Keratinocyte (primary cell): ENCODE measurements at regions not wholly inside any gene's neighbourhood (a gene's known extent, or its start where the extent isn't known, plus 50 kb on each side); places are given as distances from the start of the nearest gene placed in this dataset.

ENCODE experiments used
- DNase-seq: peaks from one replicate; pipeline ENCODE4 v3.0.0-alpha.2; 2011; ENCODE audit warnings: low read depth, missing footprints, low spot score
- FAIRE-seq: peaks from 2 replicates; lab custom pipeline; 2011; peaks lifted over from hg19 to GRCh38; lab: Jason Lieb, UNC
- H2AFZ ChIP-seq: 2 replicates; pipeline ENCODE4 v1.6.0; 2012; ENCODE audit warnings: low read length, control low read depth, inconsistent platforms; ENCODE audit not compliant: control insufficient read depth
- H3K27ac ChIP-seq: 2 replicates; pipeline ENCODE4 v1.5.1; 2011; ENCODE audit warnings: low read length; ENCODE audit not compliant: control insufficient read depth, insufficient read depth
- H3K27me3 ChIP-seq: 3 replicates; pipeline ENCODE4 v1.6.0; 2011; ENCODE audit warnings: low read length; ENCODE audit not compliant: control insufficient read depth, insufficient read depth; ENCODE audit errors: extremely low read depth
- H3K36me3 ChIP-seq, 2 experiments: 2 replicates in 1 of 2; 3 replicates in 1 of 2; pipeline ENCODE4 v1.5.1; 2011; ENCODE audit warnings: low read length in 2 of 2, mild to moderate bottlenecking in 1 of 2; ENCODE audit not compliant: control insufficient read depth in 2 of 2, insufficient read depth in 2 of 2; ENCODE audit errors: extremely low read depth in 1 of 2
- H3K4me1 ChIP-seq: 3 replicates; pipeline ENCODE4 v1.5.1; 2011; ENCODE audit warnings: low read length; ENCODE audit not compliant: control insufficient read depth, insufficient read depth; ENCODE audit errors: extremely low read depth
- H3K4me2 ChIP-seq: 3 replicates; pipeline ENCODE4 v1.6.0; 2011; ENCODE audit warnings: low read depth, low read length; ENCODE audit not compliant: control insufficient read depth, insufficient read depth; ENCODE audit errors: extremely low read depth
- H3K4me3 ChIP-seq, 3 experiments: fragments of 200-600 bp in 1 of 3; sonication (generic) in 1 of 3; 2 replicates in 2 of 3; 3 replicates in 1 of 3; pipeline ENCODE4 v1.5.1; 2011 to 2016; ENCODE audit warnings: low read length in 3 of 3, mild to moderate bottlenecking in 3 of 3, control low read depth in 2 of 3, inconsistent platforms in 1 of 3, low read depth in 1 of 3, mixed read lengths in 1 of 3, mixed run types in 1 of 3, moderate library complexity in 1 of 3; ENCODE audit not compliant: control insufficient read depth in 2 of 3, insufficient read depth in 2 of 3; ENCODE audit errors: extremely low read depth in 1 of 3
- H3K79me2 ChIP-seq: 2 replicates; pipeline ENCODE4 v1.6.0; 2012; ENCODE audit warnings: low read length; ENCODE audit not compliant: control insufficient read depth, insufficient read depth
- H3K9ac ChIP-seq: 3 replicates; pipeline ENCODE4 v1.6.0; 2011; ENCODE audit warnings: low read length; ENCODE audit not compliant: control insufficient read depth, insufficient read depth; ENCODE audit errors: extremely low read depth
- H3K9me1 ChIP-seq: 3 replicates; pipeline ENCODE4 v1.6.0; 2011; ENCODE audit warnings: low read length; ENCODE audit not compliant: control insufficient read depth, insufficient read depth; ENCODE audit errors: extremely low read depth
- H3K9me3 ChIP-seq: 2 replicates; pipeline ENCODE4 v1.5.1; 2012; ENCODE audit warnings: low read depth, low read length; ENCODE audit not compliant: control insufficient read depth
- H4K20me1 ChIP-seq: 3 replicates; pipeline ENCODE4 v1.6.0; 2011; ENCODE audit warnings: low read length; ENCODE audit not compliant: control insufficient read depth, insufficient read depth; ENCODE audit errors: extremely low read depth
- EZH2 ChIP-seq: IDR thresholded peaks from one replicate; pipeline ENCODE4 v1.6.1; 2012; ENCODE audit warnings: inconsistent platforms, mild to moderate bottlenecking, low read length, moderate library complexity
- dilution Hi-C: fragments of 300-500 bp; cut with MboI; formaldehyde crosslinking; loops from one replicate; pipeline ENCODE4 v1.7.0; 2020; ENCODE audit warnings: low sequenced_read_pairs; ENCODE audit not compliant: extremely low pct_ligation_motif_present
- TF ChIP-seq, protein P1 (sequence below), 3 experiments: IDR thresholded peaks in 1 of 3; conservative IDR thresholded peaks in 1 of 3; optimal IDR thresholded peaks in 1 of 3; 2 replicates in 2 of 3; 3 replicates in 1 of 3; pipeline versions ENCODE3 to v1.5.1; 2011; ENCODE audit warnings: low read length in 3 of 3, mild to moderate bottlenecking in 3 of 3, moderate library complexity in 2 of 3, control low read depth in 1 of 3, inconsistent platforms in 1 of 3; ENCODE audit not compliant: insufficient read depth in 2 of 3; ENCODE audit errors: extremely low read depth in 1 of 3

DNA sequence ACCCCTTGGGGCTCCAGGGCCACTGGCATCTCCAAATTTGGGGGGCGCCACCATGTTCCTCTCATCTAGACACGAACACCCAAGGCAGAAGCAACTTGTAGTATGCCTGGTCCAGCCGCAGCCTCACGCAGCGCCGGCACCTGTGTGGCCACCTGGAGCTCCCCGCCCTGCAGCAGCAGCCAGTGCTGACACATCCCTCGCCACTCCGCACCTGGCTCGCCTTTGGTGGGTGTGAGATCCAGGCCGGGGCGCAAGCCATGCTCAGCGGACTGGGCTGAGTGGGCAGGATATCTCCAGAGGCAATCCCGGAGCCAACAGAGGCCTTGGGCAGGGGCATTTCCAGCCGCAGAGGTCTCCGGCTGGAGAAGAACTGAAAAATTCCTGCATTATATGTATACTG, 1563.7 kb downstream of the NCAM2 start:
- no peaks in the 10 kb centered on the region for H3K9me1 ChIP-seq
- no peak overlapping the region for H3K4me2 ChIP-seq
- dilution Hi-C loops = no loop called here
- no peak overlapping the region for H2AFZ ChIP-seq
- TF ChIP-seq, protein P1, sequence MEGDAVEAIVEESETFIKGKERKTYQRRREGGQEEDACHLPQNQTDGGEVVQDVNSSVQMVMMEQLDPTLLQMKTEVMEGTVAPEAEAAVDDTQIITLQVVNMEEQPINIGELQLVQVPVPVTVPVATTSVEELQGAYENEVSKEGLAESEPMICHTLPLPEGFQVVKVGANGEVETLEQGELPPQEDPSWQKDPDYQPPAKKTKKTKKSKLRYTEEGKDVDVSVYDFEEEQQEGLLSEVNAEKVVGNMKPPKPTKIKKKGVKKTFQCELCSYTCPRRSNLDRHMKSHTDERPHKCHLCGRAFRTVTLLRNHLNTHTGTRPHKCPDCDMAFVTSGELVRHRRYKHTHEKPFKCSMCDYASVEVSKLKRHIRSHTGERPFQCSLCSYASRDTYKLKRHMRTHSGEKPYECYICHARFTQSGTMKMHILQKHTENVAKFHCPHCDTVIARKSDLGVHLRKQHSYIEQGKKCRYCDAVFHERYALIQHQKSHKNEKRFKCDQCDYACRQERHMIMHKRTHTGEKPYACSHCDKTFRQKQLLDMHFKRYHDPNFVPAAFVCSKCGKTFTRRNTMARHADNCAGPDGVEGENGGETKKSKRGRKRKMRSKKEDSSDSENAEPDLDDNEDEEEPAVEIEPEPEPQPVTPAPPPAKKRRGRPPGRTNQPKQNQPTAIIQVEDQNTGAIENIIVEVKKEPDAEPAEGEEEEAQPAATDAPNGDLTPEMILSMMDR (optimal IDR thresholded peaks at IDR 0.05 in 1 of 3, IDR thresholded peaks at IDR 0.05 in 1 of 3, conservative IDR thresholded peaks at IDR 0.05 in 1 of 3; ENCODE audit: extremely low read depth in 1 of 3, insufficient read depth in 2 of 3, low read length in 3 of 3) = no peak
- no peak for TF ChIP-seq EZH2
- FAIRE-seq (no peak), DNase-seq (no peak)
- no peaks in the 10 kb centered on the region for H3K79me2 ChIP-seq
- H3K27ac ChIP-seq = no peak overlapping the region
- no peak overlapping the region for H3K9ac ChIP-seq
- no peaks in the 10 kb centered on the region for H3K36me3 ChIP-seq
- H3K4me1 ChIP-seq = no peaks in the 10 kb centered on the region
- no peak overlapping the region for H3K4me3 ChIP-seq
- H3K9me3 ChIP-seq = peaks cover 4% of the 10 kb centered on the region
- H4K20me1 ChIP-seq = no peaks in the 10 kb centered on the region
- no peaks in the 10 kb centered on the region for H3K27me3 ChIP-seq

DNA sequence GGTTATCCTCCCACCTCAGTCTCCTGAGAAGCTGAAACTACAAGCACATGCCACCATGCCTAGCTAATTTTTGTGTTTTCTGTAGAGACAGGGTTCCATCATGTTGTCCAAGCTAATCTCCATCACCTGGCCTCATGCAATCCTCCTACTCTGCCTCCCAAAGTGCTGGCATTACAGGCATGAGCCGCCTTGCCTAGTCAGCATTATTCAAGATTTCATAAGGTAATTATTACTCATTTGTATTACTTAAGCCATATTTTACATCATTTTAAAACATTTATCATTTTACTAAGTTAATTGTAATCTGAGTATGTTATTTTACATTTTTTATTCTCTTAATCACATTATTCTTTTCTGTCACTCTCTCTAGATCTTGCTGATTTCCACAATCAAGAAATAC, 1575.6 kb downstream of the NCAM2 start:
- H3K4me1 ChIP-seq = no peaks in the 10 kb centered on the region
- H3K36me3 ChIP-seq = no peaks in the 10 kb centered on the region
- TF ChIP-seq EZH2 = no peak
- TF ChIP-seq, protein P1 (optimal IDR thresholded peaks at IDR 0.05 in 1 of 3, IDR thresholded peaks at IDR 0.05 in 1 of 3, conservative IDR thresholded peaks at IDR 0.05 in 1 of 3; ENCODE audit: extremely low read depth in 1 of 3, insufficient read depth in 2 of 3, low read length in 3 of 3) = no peak
- dilution Hi-C loops = no loop called here
- FAIRE-seq = no peak
- H3K4me3 ChIP-seq = no peak overlapping the region
- no peaks in the 10 kb centered on the region for H3K9me3 ChIP-seq
- no peak overlapping the region for H3K27ac ChIP-seq
- no peak overlapping the region for H2AFZ ChIP-seq
- no peaks in the 10 kb centered on the region for H3K27me3 ChIP-seq
- no peaks in the 10 kb centered on the region for H4K20me1 ChIP-seq
- DNase-seq = no peak
- H3K9ac ChIP-seq = no peak overlapping the region
- H3K9me1 ChIP-seq = no peaks in the 10 kb centered on the region
- no peak overlapping the region for H3K4me2 ChIP-seq
- no peaks in the 10 kb centered on the region for H3K79me2 ChIP-seq
